Muscle of leg (tissue), 3 donors: ENCODE measurements at regions not wholly inside any gene's neighbourhood (a gene's known extent, or its start where the extent isn't known, plus 50 kb on each side); places are given as distances from the start of the nearest gene placed in this dataset.

Experiments used
- DNase-seq: peaks from one replicate; pipeline ENCODE4 v3.0.0; 2013
- H3K27ac ChIP-seq: one replicate; pipeline ENCODE4 v1.5.1; 2013; ENCODE audit warnings: mild to moderate bottlenecking, low read length, control low read depth
- H3K27me3 ChIP-seq: one replicate; pipeline ENCODE4 v1.6.1; 2013; ENCODE audit warnings: low read length; ENCODE audit not compliant: control insufficient read depth, insufficient read depth
- H3K36me3 ChIP-seq: one replicate; pipeline ENCODE4 v1.6.1; 2013; ENCODE audit warnings: low read length; ENCODE audit not compliant: control insufficient read depth, insufficient read depth
- H3K4me1 ChIP-seq: one replicate; pipeline ENCODE4 v1.6.1; 2013; ENCODE audit warnings: low read length; ENCODE audit not compliant: control insufficient read depth, insufficient read depth
- H3K4me3 ChIP-seq: one replicate; pipeline ENCODE4 v1.5.1; 2013; ENCODE audit warnings: low read length, control low read depth
- H3K9me3 ChIP-seq: replicated peaks from 2 replicates; pipeline ENCODE4 v1.6.1; 2013; ENCODE audit warnings: low read depth, low read length; ENCODE audit not compliant: control insufficient read depth
- WGBS: methylation state at CpG from one replicate; pipeline ENCODE4 v1.1.5; 2013; ENCODE audit warnings: missing lambda C conversion rate; ENCODE audit not compliant: insufficient coverage; 5-methylcytosine and 5-hydroxymethylcytosine counted together

GRCh38 chr9:16210440-16210839, 657.6 kb downstream of the CCDC171 start:
- Histone ChIP-seq H3K4me3 (no peak overlapping the region), H3K36me3 (no peaks in the 10 kb centered on the region), H3K27me3 (no peaks in the 10 kb centered on the region), H3K4me1 (peaks cover 19% of the 10 kb centered on the region), H3K27ac (no peak overlapping the region), H3K9me3 (no peaks in the 10 kb centered on the region)
- no peak for DNase-seq
- no CpG with 5 or more reads among the region's 1 CpG for WGBS

DNA sequence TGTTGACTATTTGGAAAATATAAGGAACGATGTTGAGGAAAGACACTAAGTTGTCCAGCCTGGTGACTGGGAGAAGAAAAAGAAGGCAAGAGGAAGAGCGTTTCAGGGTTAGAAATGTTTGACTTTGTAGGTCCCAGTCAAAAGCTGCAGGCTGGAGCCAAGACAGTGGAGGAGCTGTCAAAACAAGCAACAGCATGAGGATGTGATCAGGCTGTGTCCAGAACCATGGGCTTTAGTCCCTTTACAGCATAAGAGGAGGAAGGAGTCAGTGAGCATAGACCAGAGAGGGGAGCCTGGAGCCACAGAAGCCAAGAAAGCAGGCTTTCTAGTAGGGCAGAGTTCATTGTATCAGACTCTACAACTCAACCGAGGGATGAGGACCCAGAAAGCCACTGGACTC, 658.5 kb downstream of the BNC2 start:
- DNase-seq, result no peak
- no peaks in the 10 kb centered on the region for H3K9me3 ChIP-seq
- peaks cover 24% of the 10 kb centered on the region for H3K4me1 ChIP-seq
- H3K27me3 ChIP-seq, result no peaks in the 10 kb centered on the region
- no peak overlapping the region for H3K4me3 ChIP-seq
- H3K27ac ChIP-seq, result no peak overlapping the region
- no peaks in the 10 kb centered on the region for H3K36me3 ChIP-seq
- whole genome bisulfite sequencing, result 98% methylated on average over 3 of the region's 3 CpGs

GRCh38 chr9:16213781-16214515, 656.5 kb downstream of the BNC2 start:
- no peaks in the 10 kb centered on the region for H3K36me3 ChIP-seq
- no peaks in the 10 kb centered on the region for H3K9me3 ChIP-seq
- peaks cover 22% of the 10 kb centered on the region for H3K4me1 ChIP-seq
- peak; percentile 97 for DNase-seq
- no peak overlapping the region for H3K4me3 ChIP-seq
- 55% methylated on average over 2 of the region's 6 CpGs for WGBS
- H3K27ac ChIP-seq, result peak overlapping the region; percentile 76
- no peaks in the 10 kb centered on the region for H3K27me3 ChIP-seq

- WGBS, result 19% methylated on average over 3 of the region's 16 CpGs
- Histone ChIP-seq H3K9me3 (no peaks in the 10 kb centered on the region), H3K4me1 (peaks cover 22% of the 10 kb centered on the region), H3K27me3 (no peaks in the 10 kb centered on the region), H3K4me3 (no peak overlapping the region), H3K27ac (peak overlapping the region; percentile 76), H3K36me3 (no peaks in the 10 kb centered on the region)
- peak; percentile 73 for DNase-seq
Observed at GRCh38 chr9:16214677-16215352, 655.7 kb downstream of the BNC2 start.

GRCh38 chr9:16215353-16215680, 655.2 kb downstream of the BNC2 start:
- Histone ChIP-seq H3K4me1 (peaks cover 22% of the 10 kb centered on the region), H3K9me3 (no peaks in the 10 kb centered on the region), H3K36me3 (no peaks in the 10 kb centered on the region), H3K27me3 (no peaks in the 10 kb centered on the region), H3K4me3 (no peak overlapping the region), H3K27ac (peak overlapping the region; percentile 76)
- DNase-seq, result no peak
- 47% methylated on average over 4 of the region's 6 CpGs for WGBS

- DNase-seq, result no peak
Observed at GRCh38 chr9:16217943-16218701, 652.3 kb downstream of the BNC2 start.

DNA sequence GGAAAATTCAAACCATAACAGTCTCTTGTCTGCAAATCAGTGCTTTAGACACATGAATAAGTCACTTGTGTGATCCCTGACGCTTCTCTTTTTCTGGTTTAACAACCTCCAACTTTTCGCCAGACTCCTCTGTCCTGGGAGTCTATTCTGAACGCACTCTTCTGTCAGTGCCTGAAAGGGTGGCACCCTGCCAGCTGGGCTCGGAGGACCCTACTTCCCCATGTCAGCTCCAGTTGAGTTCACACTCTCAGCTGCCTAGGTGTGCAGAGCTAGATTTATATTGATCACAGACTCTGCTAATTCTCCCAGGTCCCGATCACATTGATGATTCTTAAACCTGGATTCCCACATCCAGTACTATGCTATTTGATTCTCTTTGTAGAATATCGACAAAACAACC, 649.1 kb downstream of the BNC2 start:
- no peak overlapping the region for H3K27ac ChIP-seq
- H3K4me1 ChIP-seq, result peaks cover 6% of the 10 kb centered on the region
- H3K9me3 ChIP-seq, result no peaks in the 10 kb centered on the region
- no peaks in the 10 kb centered on the region for H3K36me3 ChIP-seq
- peaks cover 2% of the 10 kb centered on the region for H3K27me3 ChIP-seq
- WGBS, result 19% methylated on average over 5 of the region's 6 CpGs
- no peak overlapping the region for H3K4me3 ChIP-seq
- DNase-seq, result peak; percentile 49

More at GRCh38 chr9:16217943-16218701, 652.3 kb downstream of the BNC2 start:
- no peak overlapping the region for H3K27ac ChIP-seq
- H3K36me3 ChIP-seq, result no peaks in the 10 kb centered on the region
- peaks cover under 1% of the 10 kb centered on the region for H3K27me3 ChIP-seq
- no peak overlapping the region for H3K4me3 ChIP-seq
- 84% methylated on average over 11 of the region's 22 CpGs for WGBS
- peaks cover 28% of the 10 kb centered on the region for H3K4me1 ChIP-seq
- no peaks in the 10 kb centered on the region for H3K9me3 ChIP-seq

- Histone ChIP-seq H3K9me3 (no peaks in the 10 kb centered on the region), H3K36me3 (no peaks in the 10 kb centered on the region), H3K4me1 (peaks cover 6% of the 10 kb centered on the region), H3K27me3 (peaks cover 2% of the 10 kb centered on the region), H3K4me3 (no peak overlapping the region), H3K27ac (no peak overlapping the region)
- peak; percentile 54 for DNase-seq
- 29% methylated on average over 1 of the region's 3 CpGs for WGBS
Observed at GRCh38 chr9:16221822-16222547, 648.5 kb downstream of the BNC2 start.

DNA sequence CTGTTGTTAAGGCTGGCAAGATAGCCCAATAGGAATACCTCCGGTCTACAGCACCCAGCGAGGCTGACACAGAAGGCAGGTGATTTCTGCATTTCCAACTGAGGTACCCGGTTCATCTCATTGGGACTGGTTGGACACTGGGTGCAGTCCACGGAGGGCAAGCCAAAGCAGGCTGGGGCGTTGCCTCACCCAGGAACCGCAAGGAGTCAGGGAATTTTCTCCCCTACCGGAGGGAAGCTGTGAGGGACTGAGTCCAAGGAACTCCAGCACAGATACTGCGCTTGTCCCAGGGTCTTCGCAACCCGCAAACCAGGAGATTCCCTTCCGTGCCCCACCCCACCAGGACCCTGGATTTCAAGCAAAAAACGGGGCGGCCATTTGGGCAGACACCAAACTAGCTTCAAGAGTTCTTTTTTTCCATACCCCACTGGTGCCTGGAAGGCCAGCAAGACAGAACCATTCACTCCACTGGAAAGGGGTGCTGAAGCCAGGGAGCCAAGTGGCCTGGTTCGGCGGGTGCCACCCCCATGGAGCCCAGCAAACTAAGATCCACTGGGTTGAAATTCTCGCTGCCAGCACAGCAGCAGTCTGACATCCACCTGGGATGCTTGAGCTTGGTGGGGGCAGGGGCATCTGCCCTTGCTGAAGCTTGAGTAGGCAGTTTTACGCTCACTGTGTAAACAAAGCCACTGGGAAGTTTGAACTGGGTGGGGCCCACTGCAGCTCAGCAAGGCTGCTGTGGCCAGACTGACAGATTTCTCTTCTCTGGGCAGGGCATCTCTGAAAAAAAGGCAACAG, 647.2 kb downstream of the BNC2 start:
- no peak overlapping the region for H3K4me3 ChIP-seq
- H3K27me3 ChIP-seq, result peaks cover 2% of the 10 kb centered on the region
- H3K4me1 ChIP-seq, result peaks cover 6% of the 10 kb centered on the region
- no peak for DNase-seq
- WGBS, result 90% methylated on average over 14 of the region's 17 CpGs
- H3K9me3 ChIP-seq, result no peaks in the 10 kb centered on the region
- H3K27ac ChIP-seq, result no peak overlapping the region
- no peaks in the 10 kb centered on the region for H3K36me3 ChIP-seq
